Trophoblast cell (in vitro differentiated cells and primary cell): ENCODE measurements at regions not wholly inside any gene's neighbourhood (a gene's known extent, or its start where the extent isn't known, plus 50 kb on each side); places are given as distances from the start of the nearest gene placed in this dataset.
"Not testable (repeated sequence)": the region's sequence is repeated elsewhere in the genome, so short reads cannot be mapped to it uniquely, and the experiment has no call there.

ENCODE experiments used
- DNase-seq, 2 donors: peaks; one replicate each; pipeline ENCODE4 v3.0.0-alpha.2; 2016
- H2AFZ ChIP-seq: 2 replicates; pipeline ENCODE4 v1.6.1; 2013; ENCODE audit warnings: low read length, moderate library complexity, mild to moderate bottlenecking; ENCODE audit not compliant: insufficient read depth, poor library complexity
- H2AK5ac ChIP-seq: 2 replicates; pipeline ENCODE4 v1.6.1; 2013; ENCODE audit warnings: mild to moderate bottlenecking, low read length
- H2BK120ac ChIP-seq: 2 replicates; pipeline ENCODE4 v1.6.1; 2013; ENCODE audit warnings: low read length, mild to moderate bottlenecking, moderate library complexity; ENCODE audit not compliant: insufficient read depth, poor library complexity
- H2BK12ac ChIP-seq: 2 replicates; pipeline ENCODE4 v1.6.1; 2013; ENCODE audit warnings: mild to moderate bottlenecking, low read length, moderate library complexity
- H2BK5ac ChIP-seq: 2 replicates; pipeline ENCODE4 v1.6.1; 2013; ENCODE audit warnings: low read length, low read depth, moderate library complexity, mild to moderate bottlenecking; ENCODE audit not compliant: poor library complexity
- H3K14ac ChIP-seq: 2 replicates; pipeline ENCODE4 v1.6.1; 2013; ENCODE audit warnings: mild to moderate bottlenecking, low read length
- H3K18ac ChIP-seq: 2 replicates; pipeline ENCODE4 v1.6.1; 2013; ENCODE audit warnings: mild to moderate bottlenecking, low read length
- H3K23ac ChIP-seq: 2 replicates; pipeline ENCODE4 v1.6.1; 2013; ENCODE audit warnings: low read length
- H3K27ac ChIP-seq: 2 replicates; pipeline ENCODE4 v1.5.1; 2013; ENCODE audit warnings: low read depth, mild to moderate bottlenecking, inconsistent platforms, low read length, moderate library complexity
- H3K27me3 ChIP-seq: 2 replicates; pipeline ENCODE4 v1.6.1; 2013; ENCODE audit warnings: inconsistent platforms, mild to moderate bottlenecking, low read length, moderate library complexity; ENCODE audit not compliant: insufficient read depth
- H3K36me3 ChIP-seq, 2 experiments: 1 replicate in 1 of 2; 2 replicates in 1 of 2; pipeline ENCODE4 v1.6.1; 2013; ENCODE audit warnings: low read length in 2 of 2, mild to moderate bottlenecking in 2 of 2, moderate library complexity in 1 of 2; ENCODE audit not compliant: insufficient read depth in 2 of 2, control insufficient read depth in 1 of 2
- H3K4ac ChIP-seq: 2 replicates; pipeline ENCODE4 v1.6.1; 2013; ENCODE audit warnings: low read depth, mild to moderate bottlenecking, low read length, moderate library complexity
- H3K4me1 ChIP-seq, 2 experiments: 1 replicate in 1 of 2; 2 replicates in 1 of 2; pipeline ENCODE4 v1.6.1; 2013; ENCODE audit warnings: low read length in 2 of 2, mild to moderate bottlenecking in 2 of 2, moderate library complexity in 1 of 2; ENCODE audit not compliant: insufficient read depth in 2 of 2, control insufficient read depth in 1 of 2
- H3K4me2 ChIP-seq: 2 replicates; pipeline ENCODE4 v1.6.1; 2013; ENCODE audit warnings: inconsistent platforms, mild to moderate bottlenecking, low read length, moderate library complexity
- H3K4me3 ChIP-seq: 2 replicates; pipeline ENCODE4 v1.5.1; 2013; ENCODE audit warnings: mild to moderate bottlenecking, low read depth, low read length, inconsistent platforms
- H3K79me1 ChIP-seq: one replicate; pipeline ENCODE4 v1.6.1; 2013; ENCODE audit warnings: low read length
- H3K79me2 ChIP-seq: 2 replicates; pipeline ENCODE4 v1.6.1; 2013; ENCODE audit warnings: low read length, mild to moderate bottlenecking; ENCODE audit not compliant: control insufficient read depth, insufficient read depth, poor library complexity
- H3K9ac ChIP-seq: 2 replicates; pipeline ENCODE4 v1.6.1; 2013; ENCODE audit warnings: mild to moderate bottlenecking, low read length
- H3K9me3 ChIP-seq: 2 replicates; pipeline ENCODE4 v1.6.1; 2013; ENCODE audit warnings: low read depth, mild to moderate bottlenecking, control low read depth, inconsistent platforms, low read length; ENCODE audit not compliant: insufficient read depth
- H4K12ac ChIP-seq: 2 replicates; pipeline ENCODE4 v1.6.1; 2013; ENCODE audit warnings: low read depth, mild to moderate bottlenecking, low read length, moderate library complexity
- H4K8ac ChIP-seq: 2 replicates; pipeline ENCODE4 v1.6.1; 2013; ENCODE audit warnings: low read depth, mild to moderate bottlenecking, low read length, moderate library complexity
- H4K91ac ChIP-seq: one replicate; pipeline ENCODE4 v1.6.1; 2013; ENCODE audit warnings: low read depth, mild to moderate bottlenecking, low read length, moderate library complexity
- WGBS: extraction: QIAGEN DNeasy Blood & Tissue Kit; methylation state at CpG from one replicate; pipeline ENCODE4 v1.1.7; 2013; ENCODE audit warnings: missing lambda C conversion rate; ENCODE audit not compliant: insufficient read length, insufficient coverage; ENCODE audit errors: extremely low coverage; 5-methylcytosine and 5-hydroxymethylcytosine counted together

DNA sequence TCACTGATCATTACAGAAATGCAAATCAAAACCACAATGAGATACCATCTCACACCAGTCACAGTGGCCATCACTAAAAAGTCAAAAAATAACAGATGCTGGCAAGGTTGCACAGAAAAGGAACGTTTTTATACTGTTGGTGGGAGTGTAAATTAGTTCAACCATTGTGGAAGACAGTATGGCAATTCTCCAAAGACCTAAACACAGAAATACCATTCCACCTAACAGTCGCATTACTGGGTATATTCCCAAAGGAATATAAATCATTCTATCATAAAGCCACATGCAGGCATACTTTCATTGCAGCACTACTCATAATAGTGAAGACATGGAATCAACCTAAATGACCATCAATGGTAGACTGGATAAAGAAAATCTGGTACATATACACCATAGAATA is 83.2 kb upstream of the ARID5B start:
- H2BK120ac ChIP-seq, H3K9ac ChIP-seq, H3K79me2 ChIP-seq, H3K23ac ChIP-seq, H2AFZ ChIP-seq, H2BK12ac ChIP-seq, DNase-seq, H4K12ac ChIP-seq, H3K36me3 ChIP-seq, H3K9me3 ChIP-seq, H3K27ac ChIP-seq, H3K4ac ChIP-seq, H3K4me1 ChIP-seq, H4K8ac ChIP-seq, H2BK5ac ChIP-seq, H3K18ac ChIP-seq, H3K4me3 ChIP-seq, H3K27me3 ChIP-seq, H2AK5ac ChIP-seq, H3K4me2 ChIP-seq, H4K91ac ChIP-seq, H3K14ac ChIP-seq, H3K79me1 ChIP-seq: not testable (repeated sequence)
- WGBS, result no CpG with 5 or more reads among the region's 2 CpGs

DNA sequence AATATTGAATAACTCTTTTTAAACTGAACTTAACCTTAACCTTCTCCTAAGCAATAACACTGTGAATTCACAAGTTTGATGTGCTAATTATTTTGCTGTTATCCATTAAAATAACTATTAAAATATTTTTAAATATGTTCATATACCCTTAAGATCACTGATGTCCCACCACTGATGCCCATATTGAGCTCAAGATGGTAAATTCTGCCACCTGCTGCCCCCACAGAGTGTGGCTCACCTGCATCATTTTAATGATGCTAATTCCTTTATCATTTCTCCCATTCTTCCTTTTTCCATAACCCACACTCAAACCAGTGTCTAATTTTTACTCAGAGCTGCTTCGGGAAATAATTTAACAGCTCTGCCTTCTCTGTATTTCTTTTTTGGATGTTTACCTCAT is 82.3 kb upstream of the ARID5B start:
- Histone ChIP-seq H3K18ac (no peak overlapping the region), H3K23ac (no peak overlapping the region), H3K79me2 (no peaks in the 10 kb centered on the region), H3K4me3 (no peak overlapping the region), H2AK5ac (no peak overlapping the region), H4K12ac (no peak overlapping the region), H2BK5ac (no peak overlapping the region), H3K27me3 (no peaks in the 10 kb centered on the region), H3K36me3 (no peaks in the 10 kb centered on the region), H2BK120ac (no peak overlapping the region), H2AFZ (no peak overlapping the region), H3K79me1 (no peaks in the 10 kb centered on the region), H3K4me2 (no peak overlapping the region), H3K9me3 (no peaks in the 10 kb centered on the region), H4K8ac (no peak overlapping the region), H3K27ac (no peak overlapping the region), H2BK12ac (no peak overlapping the region), H4K91ac (no peak overlapping the region), H3K14ac (no peak overlapping the region), H3K4ac (no peak overlapping the region), H3K9ac (no peak overlapping the region), H3K4me1 (no peaks in the 10 kb centered on the region)
- no peak for DNase-seq
- no CpG with 5 or more reads among the region's 1 CpG for WGBS

DNA sequence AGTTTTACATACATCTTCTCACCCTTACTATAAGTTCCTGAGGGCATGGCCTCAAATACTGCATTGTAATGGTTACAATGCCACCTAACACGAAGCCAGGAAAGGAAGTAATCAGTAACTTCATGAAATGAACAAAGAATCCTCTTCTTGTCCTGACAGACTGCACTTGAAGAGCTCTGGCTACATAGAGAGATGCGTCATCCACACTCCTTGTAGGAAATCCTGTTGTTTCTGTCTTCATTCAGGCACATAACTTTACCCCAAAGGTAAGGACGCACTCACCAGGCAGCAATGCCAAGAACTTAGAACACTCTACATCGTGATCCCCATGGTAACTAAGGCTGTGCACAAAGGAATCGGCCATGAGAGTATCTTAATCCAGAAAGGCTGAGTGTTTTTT is 80.3 kb upstream of the ARID5B start:
- H3K4me1 ChIP-seq, result no peaks in the 10 kb centered on the region
- H3K4ac ChIP-seq, result no peak overlapping the region
- no peak overlapping the region for H3K18ac ChIP-seq
- no peak overlapping the region for H2AK5ac ChIP-seq
- H3K36me3 ChIP-seq, result no peaks in the 10 kb centered on the region
- H3K9ac ChIP-seq, result no peak overlapping the region
- no peak overlapping the region for H2BK5ac ChIP-seq
- no peaks in the 10 kb centered on the region for H3K79me1 ChIP-seq
- no peak overlapping the region for H3K27ac ChIP-seq
- H4K8ac ChIP-seq, result no peak overlapping the region
- no CpG with 5 or more reads among the region's 5 CpGs for WGBS
- no peaks in the 10 kb centered on the region for H3K79me2 ChIP-seq
- no peak overlapping the region for H4K12ac ChIP-seq
- H2BK12ac ChIP-seq, result no peak overlapping the region
- no peak overlapping the region for H4K91ac ChIP-seq
- DNase-seq, result peak; percentile 47 to 83
- no peak overlapping the region for H3K4me3 ChIP-seq
- H3K4me2 ChIP-seq, result no peak overlapping the region
- no peak overlapping the region for H3K23ac ChIP-seq
- no peaks in the 10 kb centered on the region for H3K9me3 ChIP-seq
- H2AFZ ChIP-seq, result no peak overlapping the region
- H3K27me3 ChIP-seq, result no peaks in the 10 kb centered on the region
- no peak overlapping the region for H2BK120ac ChIP-seq
- H3K14ac ChIP-seq, result no peak overlapping the region

DNA sequence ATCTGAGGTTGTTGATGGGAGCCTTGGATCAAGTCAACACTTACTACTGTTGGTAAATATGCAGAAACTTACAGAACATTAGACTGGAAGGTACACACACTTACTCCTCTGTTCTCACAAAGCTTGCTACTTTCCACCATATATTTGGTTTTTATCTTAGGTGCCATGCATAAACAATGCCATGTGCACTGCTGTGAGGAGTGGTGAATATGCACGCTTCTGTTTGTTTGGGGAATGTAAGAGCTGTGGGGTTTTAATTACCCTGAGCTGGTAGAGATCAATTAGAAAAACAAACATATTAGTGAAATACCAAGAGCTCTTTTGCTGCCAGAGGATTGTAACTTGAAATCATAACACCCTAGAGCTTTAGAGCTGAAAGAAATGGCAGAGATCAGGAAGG is 79.8 kb upstream of the ARID5B start:
- no CpG with 5 or more reads among the region's 1 CpG for WGBS
- Histone ChIP-seq H3K9me3 (no peaks in the 10 kb centered on the region), H3K9ac (no peak overlapping the region), H3K79me2 (no peaks in the 10 kb centered on the region), H3K36me3 (no peaks in the 10 kb centered on the region), H4K8ac (no peak overlapping the region), H3K23ac (no peak overlapping the region), H2AFZ (no peak overlapping the region), H3K27ac (no peak overlapping the region), H4K91ac (no peak overlapping the region), H3K4ac (no peak overlapping the region), H3K4me2 (no peak overlapping the region), H3K14ac (no peak overlapping the region), H3K4me3 (no peak overlapping the region), H3K18ac (no peak overlapping the region), H2BK120ac (no peak overlapping the region), H2AK5ac (no peak overlapping the region), H4K12ac (no peak overlapping the region), H3K27me3 (no peaks in the 10 kb centered on the region), H3K79me1 (no peaks in the 10 kb centered on the region), H2BK5ac (no peak overlapping the region), H3K4me1 (no peaks in the 10 kb centered on the region), H2BK12ac (no peak overlapping the region)
- no peak for DNase-seq
